ENCODE measurements at regions not wholly inside any gene's neighbourhood (a gene's known extent, or its start where the extent isn't known, plus 50 kb on each side); places are given as distances from the start of the nearest gene placed in this dataset.
A peak's percentile ranks its signal among the peaks of the same experiment; 100 is the strongest.

DNA sequence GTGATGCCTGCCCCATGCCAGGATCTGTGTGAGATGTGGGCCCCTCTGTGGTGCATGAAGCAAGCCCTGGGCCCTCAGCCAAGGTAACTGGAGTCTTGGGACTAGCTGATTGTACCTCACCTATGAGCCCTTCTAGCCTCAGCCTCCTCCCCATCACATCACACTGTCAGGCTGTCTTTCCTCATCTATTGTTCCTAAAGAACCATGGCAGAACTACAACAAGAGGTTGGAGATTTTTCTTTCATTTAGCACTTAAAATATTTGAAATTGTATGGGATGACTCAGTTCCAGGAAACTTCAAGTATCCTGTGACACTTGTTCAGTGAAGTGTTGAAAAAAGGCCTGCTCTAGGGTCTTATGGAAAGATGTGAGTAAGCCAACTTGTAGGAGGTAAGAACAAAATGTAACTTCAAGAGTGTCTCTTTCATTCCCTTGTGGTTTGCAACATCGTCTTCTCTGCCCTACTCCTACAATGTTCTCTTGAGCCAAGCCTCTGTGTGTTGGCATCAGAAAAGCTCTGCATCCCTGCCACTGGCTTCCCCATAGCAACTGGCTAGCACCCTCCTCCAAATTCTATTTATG is 58.7 kb upstream of the TIPARP start:
- ATAC-seq = peak in 1 of 2 donors; percentile 39
- no peaks in the 10 kb centered on the region for H3K36me3 ChIP-seq
- H3K27ac ChIP-seq = no peak overlapping the region
- no peak overlapping the region for H3K4me3 ChIP-seq
- H3K4me1 ChIP-seq = no peaks in the 10 kb centered on the region
- no peaks in the 10 kb centered on the region for H3K9me3 ChIP-seq
- in situ Hi-C loops (cut with MboI; ENCODE audit: low sequenced_read_pairs in 4 of 4) = no loop called here
- intact Hi-C loops (cut with DNase I; ENCODE audit: low total_unique reads) = no loop called here
- no peak for DNase-seq
- H3K27me3 ChIP-seq = no peaks in the 10 kb centered on the region
- TF ChIP-seq, protein P1, sequence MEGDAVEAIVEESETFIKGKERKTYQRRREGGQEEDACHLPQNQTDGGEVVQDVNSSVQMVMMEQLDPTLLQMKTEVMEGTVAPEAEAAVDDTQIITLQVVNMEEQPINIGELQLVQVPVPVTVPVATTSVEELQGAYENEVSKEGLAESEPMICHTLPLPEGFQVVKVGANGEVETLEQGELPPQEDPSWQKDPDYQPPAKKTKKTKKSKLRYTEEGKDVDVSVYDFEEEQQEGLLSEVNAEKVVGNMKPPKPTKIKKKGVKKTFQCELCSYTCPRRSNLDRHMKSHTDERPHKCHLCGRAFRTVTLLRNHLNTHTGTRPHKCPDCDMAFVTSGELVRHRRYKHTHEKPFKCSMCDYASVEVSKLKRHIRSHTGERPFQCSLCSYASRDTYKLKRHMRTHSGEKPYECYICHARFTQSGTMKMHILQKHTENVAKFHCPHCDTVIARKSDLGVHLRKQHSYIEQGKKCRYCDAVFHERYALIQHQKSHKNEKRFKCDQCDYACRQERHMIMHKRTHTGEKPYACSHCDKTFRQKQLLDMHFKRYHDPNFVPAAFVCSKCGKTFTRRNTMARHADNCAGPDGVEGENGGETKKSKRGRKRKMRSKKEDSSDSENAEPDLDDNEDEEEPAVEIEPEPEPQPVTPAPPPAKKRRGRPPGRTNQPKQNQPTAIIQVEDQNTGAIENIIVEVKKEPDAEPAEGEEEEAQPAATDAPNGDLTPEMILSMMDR (IDR thresholded peaks at IDR 0.05 in 4 of 5, conservative IDR thresholded peaks at IDR 0.05 in 1 of 5) = no peak
- no peak for TF ChIP-seq POLR2A (IDR thresholded peaks at IDR 0.05)

DNA sequence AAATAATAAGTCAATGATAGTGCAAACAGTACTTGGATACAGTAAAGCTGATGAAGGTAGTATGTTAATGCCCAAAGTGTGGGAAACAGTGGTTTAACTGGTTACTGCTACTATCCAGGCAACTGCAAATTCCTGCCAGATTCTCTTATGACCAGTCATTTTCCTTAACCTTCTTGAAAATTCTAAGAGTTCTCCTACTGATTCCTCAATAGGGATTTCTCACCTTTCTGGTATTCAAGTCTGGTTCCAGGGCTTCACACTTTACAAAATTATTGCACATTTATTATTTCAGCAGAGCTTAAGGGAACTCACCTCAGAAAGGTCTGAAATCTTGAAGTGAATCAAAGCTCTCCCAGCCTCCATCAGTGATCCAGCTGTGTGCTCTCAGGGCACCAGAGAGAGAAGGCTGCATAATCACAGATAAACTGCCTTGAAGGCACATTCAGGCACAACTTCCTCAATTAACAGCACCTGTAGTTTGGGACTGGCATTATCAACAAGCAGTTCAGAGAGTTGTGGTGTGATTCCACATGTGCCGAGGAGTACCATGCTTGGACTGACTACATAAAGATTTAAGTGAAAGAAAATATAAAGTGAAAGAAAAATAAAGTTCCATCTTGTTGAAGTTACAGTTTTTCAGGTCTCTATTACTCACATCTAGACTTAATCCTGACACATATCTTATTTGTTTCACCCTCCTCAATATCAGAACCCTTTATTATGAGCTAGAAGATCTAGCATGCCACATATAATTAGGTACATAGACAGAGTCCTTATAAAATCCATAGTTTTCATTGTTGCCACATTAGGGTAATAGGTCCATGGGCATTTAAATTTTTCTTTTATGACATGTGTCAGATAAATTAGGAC is 59.5 kb upstream of the TIPARP start:
- TF ChIP-seq POLR2A (IDR thresholded peaks at IDR 0.05) = no peak
- TF ChIP-seq, protein P1 (IDR thresholded peaks at IDR 0.05 in 4 of 5, conservative IDR thresholded peaks at IDR 0.05 in 1 of 5) = no peak
- Histone ChIP-seq H3K9me3 (no peaks in the 10 kb centered on the region), H3K4me1 (no peaks in the 10 kb centered on the region), H3K27ac (no peak overlapping the region), H3K4me3 (no peak overlapping the region), H3K27me3 (no peaks in the 10 kb centered on the region), H3K36me3 (no peaks in the 10 kb centered on the region)
- DNase-seq (no peak), ATAC-seq (no peak)
- in situ Hi-C loops (cut with MboI; ENCODE audit: low sequenced_read_pairs in 4 of 4) = no loop called here
- intact Hi-C loops (cut with DNase I; ENCODE audit: low total_unique reads) = no loop called here

DNA sequence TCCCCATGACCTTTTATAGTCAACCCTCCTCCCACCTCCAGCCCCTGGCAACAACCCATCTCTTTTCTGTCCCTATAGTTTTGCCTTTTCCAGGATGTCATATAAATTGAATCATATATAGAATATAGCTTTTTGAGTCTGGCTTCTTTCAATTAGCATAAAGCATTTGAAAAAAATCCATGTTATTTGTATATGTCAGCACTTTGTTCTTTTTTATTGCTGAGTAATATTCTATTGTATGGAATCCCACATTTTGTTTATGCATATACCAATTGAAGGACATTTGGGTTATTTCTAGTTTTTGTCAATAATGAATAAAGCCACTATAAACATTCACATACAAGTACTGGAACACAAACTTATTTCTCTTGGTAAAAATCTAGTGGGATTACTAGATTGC is 58.0 kb upstream of the SSR3 start:
- Histone ChIP-seq H3K27ac (no peak overlapping the region), H3K36me3 (no peaks in the 10 kb centered on the region), H3K4me1 (no peaks in the 10 kb centered on the region), H3K4me3 (no peak overlapping the region), H3K27me3 (no peaks in the 10 kb centered on the region), H3K9me3 (no peaks in the 10 kb centered on the region)
- intact Hi-C loops (cut with DNase I; ENCODE audit: low total_unique reads) = no loop called here
- ATAC-seq = no peak
- TF ChIP-seq POLR2A (IDR thresholded peaks at IDR 0.05) = no peak
- TF ChIP-seq, protein P1 (IDR thresholded peaks at IDR 0.05 in 4 of 5, conservative IDR thresholded peaks at IDR 0.05 in 1 of 5) = no peak
- in situ Hi-C loops (cut with MboI; ENCODE audit: low sequenced_read_pairs in 4 of 4) = no loop called here
- no peak for DNase-seq

DNA sequence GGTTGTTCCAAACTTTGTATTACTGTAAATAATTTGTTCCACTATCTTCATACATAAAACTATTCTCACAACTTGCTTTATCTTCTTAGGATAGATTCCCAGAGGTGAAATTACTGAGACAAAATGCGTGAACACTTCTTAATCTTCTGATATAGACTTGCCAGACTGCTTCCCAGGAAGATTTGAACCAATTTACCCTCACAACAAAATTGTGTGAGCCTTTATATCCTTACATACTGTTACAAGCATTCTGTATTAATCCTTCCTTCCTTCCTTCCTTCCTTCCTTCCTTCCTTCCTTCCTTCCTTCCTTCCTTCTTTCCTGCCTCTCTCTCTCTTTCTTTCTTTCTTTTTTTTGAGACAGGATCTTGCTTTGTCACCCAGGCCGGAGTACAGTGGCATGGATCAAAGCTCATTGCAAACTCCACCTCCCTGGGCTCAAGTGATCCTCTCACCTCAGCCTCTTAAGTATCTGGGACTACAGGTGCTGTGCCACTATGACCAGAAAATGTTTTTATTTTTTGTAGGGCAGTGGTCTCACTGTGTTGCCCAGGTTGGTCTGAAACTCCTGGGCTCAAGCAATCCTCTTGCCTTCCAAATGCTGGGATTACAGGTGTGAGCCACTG is 57.1 kb upstream of the SSR3 start:
- Histone ChIP-seq H3K27ac (no peak overlapping the region), H3K4me3 (no peak overlapping the region), H3K27me3 (no peaks in the 10 kb centered on the region), H3K36me3 (no peaks in the 10 kb centered on the region), H3K9me3 (no peaks in the 10 kb centered on the region), H3K4me1 (no peaks in the 10 kb centered on the region)
- ATAC-seq = no peak
- no peak for TF ChIP-seq POLR2A (IDR thresholded peaks at IDR 0.05)
- TF ChIP-seq, protein P1 (IDR thresholded peaks at IDR 0.05 in 4 of 5, conservative IDR thresholded peaks at IDR 0.05 in 1 of 5) = no peak
- in situ Hi-C loops (cut with MboI; ENCODE audit: low sequenced_read_pairs in 4 of 4) (no loop called here), intact Hi-C loops (cut with DNase I; ENCODE audit: low total_unique reads) (no loop called here)
- no peak for DNase-seq

All from gastrocnemius medialis (tissue), 4 donors.